Astrocyte of the spinal cord (primary cell): ENCODE measurements at regions not wholly inside any gene's neighbourhood (a gene's known extent, or its start where the extent isn't known, plus 50 kb on each side); places are given as distances from the start of the nearest gene placed in this dataset.
"Not testable (repeated sequence)": the region's sequence is repeated elsewhere in the genome, so short reads cannot be mapped to it uniquely, and the experiment has no call there.

Source experiments
- DNase-seq: peaks from one replicate; pipeline ENCODE4 v3.0.0; 2011; ENCODE audit warnings: low read depth, low spot score
- H3K4me3 ChIP-seq: 2 replicates; pipeline ENCODE4 v1.5.1; 2011; ENCODE audit warnings: low read depth, mild to moderate bottlenecking, low read length, moderate library complexity
- CTCF ChIP-seq: IDR thresholded peaks from 2 replicates; pipeline ENCODE4 v1.5.1; 2012; ENCODE audit warnings: low read depth, mild to moderate bottlenecking, low read length, inconsistent platforms
- in situ Hi-C: cut with HindIII; loops from 2 replicates; pipeline ENCODE4 v1.10.0; 2017; ENCODE audit warnings: low sequenced_read_pairs

- DNase-seq = no peak
- no peak overlapping the region for H3K4me3 ChIP-seq
- in situ Hi-C loops = no loop called here
- TF ChIP-seq CTCF = no peak
These were observed 145.8 kb downstream of the ADSS2 start for GRCh38 chr1:244305776-244306341.

- no peak for TF ChIP-seq CTCF
- H3K4me3 ChIP-seq = no peak overlapping the region
- in situ Hi-C loops = no loop called here
- DNase-seq = no peak
These were observed 145.2 kb downstream of the ADSS2 start for GRCh38 chr1:244306544-244306943.

GRCh38 chr1:244309191-244309590, 142.5 kb downstream of the ADSS2 start:
- H3K4me3 ChIP-seq, DNase-seq, in situ Hi-C loops: not testable (repeated sequence)

- no peak for TF ChIP-seq CTCF
- no peak overlapping the region for H3K4me3 ChIP-seq
- in situ Hi-C loops = no loop called here
- DNase-seq = no peak
These were observed 139.8 kb downstream of the ADSS2 start for GRCh38 chr1:244311784-244312532.

- in situ Hi-C loops = no loop called here
These were observed 138.4 kb downstream of the ADSS2 start for GRCh38 chr1:244313346-244313745.

GRCh38 chr1:244314921-244315559, 136.7 kb downstream of the ADSS2 start:
- TF ChIP-seq CTCF = no peak
- H3K4me3 ChIP-seq = no peak overlapping the region

More at GRCh38 chr1:244313346-244313745, 138.4 kb downstream of the ADSS2 start:
- no peak overlapping the region for H3K4me3 ChIP-seq
- TF ChIP-seq CTCF = no peak
- DNase-seq = no peak

GRCh38 chr1:244315996-244316395, 135.7 kb downstream of the ADSS2 start:
- no peak for DNase-seq
- in situ Hi-C loops = no loop called here
- no peak for TF ChIP-seq CTCF
- no peak overlapping the region for H3K4me3 ChIP-seq

More at GRCh38 chr1:244314921-244315559, 136.7 kb downstream of the ADSS2 start:
- in situ Hi-C loops = no loop called here
- DNase-seq = no peak
